ENCODE measurements at regions not wholly inside any gene's neighbourhood (a gene's known extent, or its start where the extent isn't known, plus 50 kb on each side); places are given as distances from the start of the nearest gene placed in this dataset.
"Not testable (repeated sequence)": the region's sequence is repeated elsewhere in the genome, so short reads cannot be mapped to it uniquely, and the experiment has no call there.

GRCh38 chr1:38497921-38498656, 361.5 kb downstream of the RRAGC start:
- Histone ChIP-seq H3K9me3 (no peaks in the 10 kb centered on the region), H3K4me1 (ENCODE audit: low read depth) (no peaks in the 10 kb centered on the region), H3K4me3 (no peak overlapping the region), H3K36me3 (ENCODE audit: low read depth) (no peaks in the 10 kb centered on the region)
- DNase-seq, result no peak
- no peak for TF ChIP-seq CTCF (IDR thresholded peaks at IDR 0.05)
- no peak for ATAC-seq
- intact Hi-C loops (cut with DNase I, micrococcal nuclease), result no loop called here

GRCh38 chr1:38493306-38493705, 366.3 kb downstream of the RRAGC start:
- H3K9me3 ChIP-seq; H3K36me3 ChIP-seq (ENCODE audit: low read depth); H3K4me3 ChIP-seq; intact Hi-C loops (cut with DNase I, micrococcal nuclease); DNase-seq; H3K4me1 ChIP-seq (ENCODE audit: low read depth); ATAC-seq: not testable (repeated sequence)

GRCh38 chr1:38489844-38490270, 369.7 kb downstream of the RRAGC start:
- H3K4me1 ChIP-seq (ENCODE audit: low read depth), result no peaks in the 10 kb centered on the region
- no peaks in the 10 kb centered on the region for H3K36me3 ChIP-seq (ENCODE audit: low read depth)
- ATAC-seq (no peak), DNase-seq (peak in 1 of 3 donors; percentile 28)
- TF ChIP-seq CTCF (IDR thresholded peaks at IDR 0.05), result no peak
- intact Hi-C loops (cut with DNase I, micrococcal nuclease), result no loop called here
- H3K4me3 ChIP-seq, result no peak overlapping the region
- H3K9me3 ChIP-seq, result no peaks in the 10 kb centered on the region

- no peak for ATAC-seq
- Histone ChIP-seq H3K9me3 (no peaks in the 10 kb centered on the region), H3K4me1 (ENCODE audit: low read depth) (no peaks in the 10 kb centered on the region), H3K36me3 (ENCODE audit: low read depth) (no peaks in the 10 kb centered on the region), H3K4me3 (no peak overlapping the region)
- no peak for TF ChIP-seq CTCF (IDR thresholded peaks at IDR 0.05)
- DNase-seq, result no peak
- intact Hi-C loops (cut with DNase I, micrococcal nuclease), result no loop called here
These were observed 371.2 kb downstream of the RRAGC start for GRCh38 chr1:38488162-38488898.

- intact Hi-C loops (cut with DNase I, micrococcal nuclease), result no loop called here
- DNase-seq (no peak), ATAC-seq (no peak)
- Histone ChIP-seq H3K4me3 (no peak overlapping the region), H3K36me3 (ENCODE audit: low read depth) (no peaks in the 10 kb centered on the region), H3K4me1 (ENCODE audit: low read depth) (no peaks in the 10 kb centered on the region), H3K9me3 (no peaks in the 10 kb centered on the region)
- TF ChIP-seq CTCF (IDR thresholded peaks at IDR 0.05), result no peak
These were observed 372.2 kb downstream of the RRAGC start for GRCh38 chr1:38487396-38487795.

GRCh38 chr1:38486085-38486484, 373.5 kb downstream of the RRAGC start:
- H3K9me3 ChIP-seq, result no peaks in the 10 kb centered on the region
- no peak overlapping the region for H3K4me3 ChIP-seq
- DNase-seq (no peak), ATAC-seq (no peak)
- intact Hi-C loops (cut with DNase I, micrococcal nuclease), result no loop called here
- no peaks in the 10 kb centered on the region for H3K36me3 ChIP-seq (ENCODE audit: low read depth)
- no peaks in the 10 kb centered on the region for H3K4me1 ChIP-seq (ENCODE audit: low read depth)
- TF ChIP-seq CTCF (IDR thresholded peaks at IDR 0.05), result no peak

All from mucosa of descending colon (tissue), 3 donors.